A549 (cell line): ENCODE measurements at regions not wholly inside any gene's neighbourhood (a gene's known extent, or its start where the extent isn't known, plus 50 kb on each side); places are given as distances from the start of the nearest gene placed in this dataset.

Source experiments
- ATAC-seq, 2 experiments: fragments of 200-7000 bp in 1 of 2; fragments of >200 bp in 1 of 2; cut with Nextera tagmentation in 1 of 2; cut with Tn5 transposase in 1 of 2; 3 replicates each; pipeline versions ENCODE4 v1.8.0 to v1.9.1; 2018 to 2020; ENCODE audit warnings: mild to moderate bottlenecking in 1 of 2, moderate library complexity in 1 of 2
- CTCF ChIA-PET: fragments of 300-600 bp; sonication (Branson Sonifier 250); formaldehyde crosslinking; extraction: SDS; loops from one replicate; lab custom pipeline; 2021; ENCODE audit warnings: antibody characterized with exemption, inconsistent platforms; lab: Yijun Ruan, JAX
- POLR2A ChIA-PET: fragments of 350-600 bp; formaldehyde crosslinking; extraction: SDS; loops from one replicate; lab custom pipeline; 2021; ENCODE audit warnings: antibody characterized with exemption, inconsistent platforms; lab: Yijun Ruan, JAX
- DNase-seq, 2 experiments: peaks; one replicate each; pipeline versions ENCODE4 v3.0.0 to v3.0.0-alpha.2; 2011 to 2016; ENCODE audit warnings: low read depth in 1 of 2, low spot score in 1 of 2
- FAIRE-seq: peaks from 2 replicates; lab custom pipeline; 2011; peaks lifted over from hg19 to GRCh38; lab: Jason Lieb, UNC
- H3K27ac ChIP-seq, 2 experiments: fragments of >200 bp; sonication (Bioruptor Twin); formaldehyde crosslinking; 3 replicates each; pipeline ENCODE4 v1.5.1; 2016 to 2017
- H3K4me1 ChIP-seq: fragments of >200 bp; sonication (Bioruptor Twin); formaldehyde crosslinking; 3 replicates; pipeline ENCODE4 v1.6.1; 2016
- H3K4me2 ChIP-seq: fragments of >200 bp; sonication (Bioruptor Twin); formaldehyde crosslinking; 3 replicates; pipeline ENCODE4 v1.6.1; 2016
- H3K4me3 ChIP-seq: fragments of >200 bp; sonication (Bioruptor Twin); formaldehyde crosslinking; 3 replicates; pipeline ENCODE4 v1.5.1; 2016
- H3K9me3 ChIP-seq: fragments of >200 bp; sonication (Bioruptor Twin); formaldehyde crosslinking; 3 replicates; pipeline ENCODE4 v1.6.1; 2016
- CBX2 ChIP-seq: fragments of 200-600 bp; sonication (generic); IDR thresholded peaks from 2 replicates; pipeline ENCODE4 v1.6.1; 2016; ENCODE audit warnings: low read depth, mild to moderate bottlenecking, borderline replicate concordance
- CEBPB ChIP-seq, 2 experiments: fragments of >200 bp in 1 of 2; sonication (Bioruptor Twin) in 1 of 2; formaldehyde crosslinking in 1 of 2; IDR thresholded peaks; 2 replicates each; pipeline ENCODE4 v1.6.1; 2012 to 2016
- CHD2 ChIP-seq: fragments of 150-350 bp; IDR thresholded peaks from 2 replicates; pipeline ENCODE4 v1.6.1; 2014; ENCODE audit warnings: low read length; ENCODE audit not compliant: partially characterized antibody
- CHD4 ChIP-seq: fragments of 200-600 bp; sonication (generic); IDR thresholded peaks from 2 replicates; pipeline ENCODE4 v1.6.1; 2016; ENCODE audit warnings: antibody characterized with exemption, mild to moderate bottlenecking, borderline replicate concordance
- ESRRA ChIP-seq: fragments of 150-350 bp; IDR thresholded peaks from 2 replicates; pipeline ENCODE4 v1.6.1; 2014; ENCODE audit warnings: mild to moderate bottlenecking, low read length, borderline replicate concordance
- FOSL2 ChIP-seq, 2 experiments: fragments of 450-650 bp in 1 of 2; fragments of >200 bp in 1 of 2; sonication (Bioruptor Twin) in 1 of 2; formaldehyde crosslinking; IDR thresholded peaks; 2 replicates each; pipeline versions ENCODE4 v1.5.0 to v1.6.1; 2016 to 2020; ENCODE audit warnings: mild to moderate bottlenecking in 1 of 2, moderate library complexity in 1 of 2
- HDAC2 ChIP-seq: fragments of 200-600 bp; sonication (generic); IDR thresholded peaks from 2 replicates; pipeline ENCODE4 v1.6.1; 2016
- HOXB5 ChIP-seq: fragments of 250-450 bp; sonication (Bioruptor Pico); IDR thresholded peaks from 2 replicates; pipeline ENCODE4 v1.5.0; 2020; ENCODE audit warnings: mild to moderate bottlenecking, moderate library complexity
- KDM1A ChIP-seq: fragments of 200-600 bp; sonication (generic); IDR thresholded peaks from 2 replicates; pipeline ENCODE4 v1.6.1; 2016; ENCODE audit warnings: low read depth, mild to moderate bottlenecking
- MAFK ChIP-seq: fragments of 450-650 bp; IDR thresholded peaks from 2 replicates; pipeline ENCODE4 v1.6.1; 2014; ENCODE audit not compliant: partially characterized antibody
- MAZ ChIP-seq: fragments of 150-350 bp; IDR thresholded peaks from 2 replicates; pipeline ENCODE4 v1.6.1; 2014; ENCODE audit warnings: antibody characterized with exemption, low read depth, low read length, borderline replicate concordance
- MYC ChIP-seq: IDR thresholded peaks from 2 replicates; pipeline ENCODE4 v1.6.1; 2012; ENCODE audit warnings: mild to moderate bottlenecking, inconsistent platforms, low read length, improper control_type of control experiment, borderline replicate concordance
- NR3C1 ChIP-seq: fragments of >200 bp; sonication (Bioruptor Twin); formaldehyde crosslinking; IDR thresholded peaks from 3 replicates; pipeline ENCODE4 v1.6.1; 2017
- RARB ChIP-seq: fragments of 250-450 bp; sonication (Bioruptor Pico); IDR thresholded peaks from 2 replicates; pipeline ENCODE4 v1.8.0; 2021; ENCODE audit warnings: mild to moderate bottlenecking, moderate library complexity
- RFX5 ChIP-seq: fragments of 450-650 bp; IDR thresholded peaks from 2 replicates; pipeline ENCODE4 v1.7.1; 2014; ENCODE audit warnings: antibody characterized with exemption, mild to moderate bottlenecking, moderate library complexity
- TFCP2L1 ChIP-seq: fragments of 250-450 bp; sonication (Bioruptor Pico); IDR thresholded peaks from 2 replicates; pipeline ENCODE4 v1.5.0; 2021; ENCODE audit warnings: mild to moderate bottlenecking
- TP53 ChIP-seq: fragments of 250-450 bp; sonication (Bioruptor Pico); IDR thresholded peaks from 2 replicates; pipeline ENCODE4 v1.5.0; 2021; ENCODE audit warnings: mild to moderate bottlenecking, moderate library complexity
- ZNF302 ChIP-seq: fragments of 250-450 bp; sonication (Bioruptor Pico); IDR thresholded peaks from 2 replicates; pipeline ENCODE4 v1.9.0; 2021; ENCODE audit warnings: inconsistent platforms, mild to moderate bottlenecking, moderate library complexity
- WGBS: methylation state at CpG from one replicate; pipeline ENCODE4 v1.1.6; 2017; ENCODE audit errors: missing lambda C conversion rate; 5-methylcytosine and 5-hydroxymethylcytosine counted together
- TF ChIP-seq, protein P1 (sequence below): fragments of >200 bp; sonication (Bioruptor Twin); formaldehyde crosslinking; IDR thresholded peaks from 3 replicates; pipeline ENCODE4 v1.6.1; 2016
- TF ChIP-seq, protein P2 (sequence below): fragments of 250-450 bp; sonication (Bioruptor Pico); IDR thresholded peaks from 2 replicates; pipeline ENCODE4 v1.5.0; 2020; ENCODE audit warnings: low read depth, mild to moderate bottlenecking, moderate library complexity
- TF ChIP-seq, protein P3 (sequence below): fragments of >200 bp; sonication (Bioruptor Twin); formaldehyde crosslinking; IDR thresholded peaks from 3 replicates; pipeline ENCODE4 v1.5.1; 2016
- TF ChIP-seq, protein P4 (sequence below): IDR thresholded peaks from 2 replicates; pipeline ENCODE4 v1.6.1; 2012
- TF ChIP-seq, protein P5 (sequence below): fragments of 450-650 bp; IDR thresholded peaks from 2 replicates; pipeline ENCODE4 v1.6.1; 2014; ENCODE audit warnings: antibody characterized with exemption
- TF ChIP-seq, protein P6 (sequence below): fragments of 200-600 bp; sonication (generic); IDR thresholded peaks from 2 replicates; pipeline ENCODE4 v1.6.1; 2016; ENCODE audit warnings: antibody characterized with exemption, mild to moderate bottlenecking, moderate library complexity
- TF ChIP-seq, protein P7 (sequence below): fragments of >200 bp; sonication (Bioruptor Twin); formaldehyde crosslinking; IDR thresholded peaks from 2 replicates; pipeline ENCODE4 v1.6.1; 2016

DNA sequence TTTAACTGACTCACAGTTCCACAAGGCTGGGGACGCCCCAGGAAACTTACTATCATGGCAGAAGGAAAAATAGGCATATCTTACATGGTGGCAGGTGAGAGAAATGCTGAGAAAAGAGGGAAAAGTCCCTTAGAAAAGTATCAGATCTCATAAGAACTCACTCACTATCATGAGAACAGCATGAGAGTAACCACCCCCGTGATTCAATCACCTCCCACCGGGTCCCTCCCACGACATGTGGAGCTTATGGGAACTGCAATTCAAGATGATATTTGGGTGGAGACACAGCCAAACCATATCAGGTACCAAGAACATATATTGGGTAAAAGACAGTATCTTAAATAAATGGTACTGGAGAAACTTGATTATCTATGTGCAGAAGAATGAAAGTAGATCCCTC, 100.3 kb upstream of the FAR2 start:
- H3K4me2 ChIP-seq: no peak overlapping the region
- H3K4me3 ChIP-seq: no peak overlapping the region
- WGBS: under 1% methylated on average over 4 of the region's 4 CpGs
- ChIA-PET CTCF (no interaction called here), POLR2A (no interaction called here)
- ATAC-seq (no peak), FAIRE-seq (no peak), DNase-seq (no peak)
- no peaks in the 10 kb centered on the region for H3K4me1 ChIP-seq
- no peaks in the 10 kb centered on the region for H3K9me3 ChIP-seq
- TF ChIP-seq, protein P1, sequence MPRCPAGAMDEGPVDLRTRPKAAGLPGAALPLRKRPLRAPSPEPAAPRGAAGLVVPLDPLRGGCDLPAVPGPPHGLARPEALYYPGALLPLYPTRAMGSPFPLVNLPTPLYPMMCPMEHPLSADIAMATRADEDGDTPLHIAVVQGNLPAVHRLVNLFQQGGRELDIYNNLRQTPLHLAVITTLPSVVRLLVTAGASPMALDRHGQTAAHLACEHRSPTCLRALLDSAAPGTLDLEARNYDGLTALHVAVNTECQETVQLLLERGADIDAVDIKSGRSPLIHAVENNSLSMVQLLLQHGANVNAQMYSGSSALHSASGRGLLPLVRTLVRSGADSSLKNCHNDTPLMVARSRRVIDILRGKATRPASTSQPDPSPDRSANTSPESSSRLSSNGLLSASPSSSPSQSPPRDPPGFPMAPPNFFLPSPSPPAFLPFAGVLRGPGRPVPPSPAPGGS: no peak
- no peak for TF ChIP-seq ZNF302 (CRISPR knock-in tag)
- TF ChIP-seq CHD2: no peak
- TF ChIP-seq, protein P2, sequence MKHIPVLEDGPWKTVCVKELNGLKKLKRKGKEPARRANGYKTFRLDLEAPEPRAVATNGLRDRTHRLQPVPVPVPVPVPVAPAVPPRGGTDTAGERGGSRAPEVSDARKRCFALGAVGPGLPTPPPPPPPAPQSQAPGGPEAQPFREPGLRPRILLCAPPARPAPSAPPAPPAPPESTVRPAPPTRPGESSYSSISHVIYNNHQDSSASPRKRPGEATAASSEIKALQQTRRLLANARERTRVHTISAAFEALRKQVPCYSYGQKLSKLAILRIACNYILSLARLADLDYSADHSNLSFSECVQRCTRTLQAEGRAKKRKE (CRISPR knock-in tag): no peak
- no peak for TF ChIP-seq HOXB5
- TF ChIP-seq, protein P3, sequence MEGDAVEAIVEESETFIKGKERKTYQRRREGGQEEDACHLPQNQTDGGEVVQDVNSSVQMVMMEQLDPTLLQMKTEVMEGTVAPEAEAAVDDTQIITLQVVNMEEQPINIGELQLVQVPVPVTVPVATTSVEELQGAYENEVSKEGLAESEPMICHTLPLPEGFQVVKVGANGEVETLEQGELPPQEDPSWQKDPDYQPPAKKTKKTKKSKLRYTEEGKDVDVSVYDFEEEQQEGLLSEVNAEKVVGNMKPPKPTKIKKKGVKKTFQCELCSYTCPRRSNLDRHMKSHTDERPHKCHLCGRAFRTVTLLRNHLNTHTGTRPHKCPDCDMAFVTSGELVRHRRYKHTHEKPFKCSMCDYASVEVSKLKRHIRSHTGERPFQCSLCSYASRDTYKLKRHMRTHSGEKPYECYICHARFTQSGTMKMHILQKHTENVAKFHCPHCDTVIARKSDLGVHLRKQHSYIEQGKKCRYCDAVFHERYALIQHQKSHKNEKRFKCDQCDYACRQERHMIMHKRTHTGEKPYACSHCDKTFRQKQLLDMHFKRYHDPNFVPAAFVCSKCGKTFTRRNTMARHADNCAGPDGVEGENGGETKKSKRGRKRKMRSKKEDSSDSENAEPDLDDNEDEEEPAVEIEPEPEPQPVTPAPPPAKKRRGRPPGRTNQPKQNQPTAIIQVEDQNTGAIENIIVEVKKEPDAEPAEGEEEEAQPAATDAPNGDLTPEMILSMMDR: no peak
- TF ChIP-seq HDAC2: no peak
- H3K27ac ChIP-seq: no peak overlapping the region

DNA sequence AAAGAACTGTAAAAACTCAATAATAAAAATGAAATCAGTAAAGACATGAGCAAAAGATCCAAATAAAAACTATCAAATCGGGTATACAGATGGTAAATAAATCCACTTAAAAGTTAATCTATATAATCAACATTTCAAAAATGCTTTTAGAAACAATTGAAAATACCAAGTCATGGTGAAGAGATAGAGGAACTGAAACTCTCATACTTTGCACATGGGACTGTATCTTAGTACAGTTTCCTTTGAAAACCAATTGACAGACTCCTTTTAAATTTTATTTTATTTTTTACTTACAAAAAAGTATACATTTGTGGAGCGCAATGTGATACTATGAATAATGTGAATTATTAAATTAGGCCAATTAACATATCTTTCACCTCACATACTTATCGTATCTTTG, 98.6 kb upstream of the FAR2 start:
- 2% methylated on average over 3 of the region's 3 CpGs for WGBS
- TF ChIP-seq TFCP2L1 (no peak), MYC (no peak), NR3C1 (no peak), ESRRA (no peak), RFX5 (no peak), CHD4 (no peak), MAFK (no peak), CBX2 (no peak), CHD2 (no peak), KDM1A (no peak), TP53 (no peak), FOSL2 (IDR thresholded peaks at IDR 0.05) (no peak), FOSL2 (CRISPR knock-in tag; IDR thresholded peaks at IDR 0.05) (no peak), CEBPB (IDR thresholded peaks at IDR 0.05) (no peak), RARB (no peak), MAZ (no peak)
- TF ChIP-seq, protein P4, sequence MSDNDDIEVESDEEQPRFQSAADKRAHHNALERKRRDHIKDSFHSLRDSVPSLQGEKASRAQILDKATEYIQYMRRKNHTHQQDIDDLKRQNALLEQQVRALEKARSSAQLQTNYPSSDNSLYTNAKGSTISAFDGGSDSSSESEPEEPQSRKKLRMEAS: no peak
- TF ChIP-seq, protein P5, sequence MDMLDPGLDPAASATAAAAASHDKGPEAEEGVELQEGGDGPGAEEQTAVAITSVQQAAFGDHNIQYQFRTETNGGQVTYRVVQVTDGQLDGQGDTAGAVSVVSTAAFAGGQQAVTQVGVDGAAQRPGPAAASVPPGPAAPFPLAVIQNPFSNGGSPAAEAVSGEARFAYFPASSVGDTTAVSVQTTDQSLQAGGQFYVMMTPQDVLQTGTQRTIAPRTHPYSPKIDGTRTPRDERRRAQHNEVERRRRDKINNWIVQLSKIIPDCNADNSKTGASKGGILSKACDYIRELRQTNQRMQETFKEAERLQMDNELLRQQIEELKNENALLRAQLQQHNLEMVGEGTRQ: no peak
- TF ChIP-seq, protein P6, sequence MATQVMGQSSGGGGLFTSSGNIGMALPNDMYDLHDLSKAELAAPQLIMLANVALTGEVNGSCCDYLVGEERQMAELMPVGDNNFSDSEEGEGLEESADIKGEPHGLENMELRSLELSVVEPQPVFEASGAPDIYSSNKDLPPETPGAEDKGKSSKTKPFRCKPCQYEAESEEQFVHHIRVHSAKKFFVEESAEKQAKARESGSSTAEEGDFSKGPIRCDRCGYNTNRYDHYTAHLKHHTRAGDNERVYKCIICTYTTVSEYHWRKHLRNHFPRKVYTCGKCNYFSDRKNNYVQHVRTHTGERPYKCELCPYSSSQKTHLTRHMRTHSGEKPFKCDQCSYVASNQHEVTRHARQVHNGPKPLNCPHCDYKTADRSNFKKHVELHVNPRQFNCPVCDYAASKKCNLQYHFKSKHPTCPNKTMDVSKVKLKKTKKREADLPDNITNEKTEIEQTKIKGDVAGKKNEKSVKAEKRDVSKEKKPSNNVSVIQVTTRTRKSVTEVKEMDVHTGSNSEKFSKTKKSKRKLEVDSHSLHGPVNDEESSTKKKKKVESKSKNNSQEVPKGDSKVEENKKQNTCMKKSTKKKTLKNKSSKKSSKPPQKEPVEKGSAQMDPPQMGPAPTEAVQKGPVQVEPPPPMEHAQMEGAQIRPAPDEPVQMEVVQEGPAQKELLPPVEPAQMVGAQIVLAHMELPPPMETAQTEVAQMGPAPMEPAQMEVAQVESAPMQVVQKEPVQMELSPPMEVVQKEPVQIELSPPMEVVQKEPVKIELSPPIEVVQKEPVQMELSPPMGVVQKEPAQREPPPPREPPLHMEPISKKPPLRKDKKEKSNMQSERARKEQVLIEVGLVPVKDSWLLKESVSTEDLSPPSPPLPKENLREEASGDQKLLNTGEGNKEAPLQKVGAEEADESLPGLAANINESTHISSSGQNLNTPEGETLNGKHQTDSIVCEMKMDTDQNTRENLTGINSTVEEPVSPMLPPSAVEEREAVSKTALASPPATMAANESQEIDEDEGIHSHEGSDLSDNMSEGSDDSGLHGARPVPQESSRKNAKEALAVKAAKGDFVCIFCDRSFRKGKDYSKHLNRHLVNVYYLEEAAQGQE: no peak
- TF ChIP-seq, protein P7, sequence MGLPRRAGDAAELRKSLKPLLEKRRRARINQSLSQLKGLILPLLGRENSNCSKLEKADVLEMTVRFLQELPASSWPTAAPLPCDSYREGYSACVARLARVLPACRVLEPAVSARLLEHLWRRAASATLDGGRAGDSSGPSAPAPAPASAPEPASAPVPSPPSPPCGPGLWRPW: no peak
- ChIA-PET CTCF (no interaction called here), POLR2A (no interaction called here)
- FAIRE-seq: no peak
- Histone ChIP-seq H3K4me2 (no peak overlapping the region), H3K27ac (no peak overlapping the region), H3K4me3 (no peak overlapping the region), H3K4me1 (no peaks in the 10 kb centered on the region), H3K9me3 (no peaks in the 10 kb centered on the region)
- DNase-seq: no peak
- no peak for ATAC-seq
